Activated CD8-positive, alpha-beta memory T cell treated with anti-CD3 and anti-CD28 coated beads, Interleukin-2, amount 50 U/mL, for 4 hours (primary cell): ENCODE measurements at regions not wholly inside any gene's neighbourhood (a gene's known extent, or its start where the extent isn't known, plus 50 kb on each side); places are given as distances from the start of the nearest gene placed in this dataset.

Source experiments
- DNase-seq: peaks from one replicate; pipeline ENCODE4 v3.0.0-alpha.2; 2020

GRCh38 chr7:46710927-46711326 is 789.9 kb upstream of the IGFBP3 start:
- no peak for DNase-seq

GRCh38 chr7:46707973-46708372 is 786.9 kb upstream of the IGFBP3 start:
- no peak for DNase-seq

GRCh38 chr7:46705386-46706255 is 784.5 kb upstream of the IGFBP3 start:
- no peak for DNase-seq

- DNase-seq, result no peak
Measured at GRCh38 chr7:46696741-46697140, 775.7 kb upstream of the IGFBP3 start.

GRCh38 chr7:46695051-46695708 is 774.1 kb upstream of the IGFBP3 start:
- no peak for DNase-seq

- DNase-seq, result no peak
Measured at GRCh38 chr7:46694058-46694457, 773.0 kb upstream of the IGFBP3 start.

- DNase-seq, result no peak
Measured at GRCh38 chr7:46687203-46687602, 766.1 kb upstream of the IGFBP3 start.

GRCh38 chr7:46685051-46685450 is 764.0 kb upstream of the IGFBP3 start:
- no peak for DNase-seq

GRCh38 chr7:46682836-46683624 is 762.0 kb upstream of the IGFBP3 start:
- no peak for DNase-seq

GRCh38 chr7:46681865-46682503 is 760.9 kb upstream of the IGFBP3 start:
- no peak for DNase-seq

GRCh38 chr7:46680147-46680546 is 759.1 kb upstream of the IGFBP3 start:
- no peak for DNase-seq

GRCh38 chr7:46679671-46680070 is 758.6 kb upstream of the IGFBP3 start:
- DNase-seq, result no peak

GRCh38 chr7:46678421-46678820 is 757.3 kb upstream of the IGFBP3 start:
- no peak for DNase-seq

- no peak for DNase-seq
Measured at GRCh38 chr7:46675456-46675855, 754.4 kb upstream of the IGFBP3 start.

- DNase-seq, result no peak
Measured at GRCh38 chr7:46672861-46673260, 751.8 kb upstream of the IGFBP3 start.

- no peak for DNase-seq
Measured at GRCh38 chr7:46671108-46671769, 750.2 kb upstream of the IGFBP3 start.

GRCh38 chr7:46669028-46669427 is 748.0 kb upstream of the IGFBP3 start:
- DNase-seq, result no peak

GRCh38 chr7:46664453-46664852 is 743.4 kb upstream of the IGFBP3 start:
- DNase-seq, result no peak

- no peak for DNase-seq
Measured at GRCh38 chr7:46663025-46663424, 742.0 kb upstream of the IGFBP3 start.

- DNase-seq, result no peak
Measured at GRCh38 chr7:46661431-46661830, 740.4 kb upstream of the IGFBP3 start.

- no peak for DNase-seq
Measured at GRCh38 chr7:46660402-46660980, 739.4 kb upstream of the IGFBP3 start.

GRCh38 chr7:46658281-46658680 is 737.2 kb upstream of the IGFBP3 start:
- DNase-seq, result no peak
